Astrocyte (in vitro differentiated cells and primary cell): ENCODE measurements at regions not wholly inside any gene's neighbourhood (a gene's known extent, or its start where the extent isn't known, plus 50 kb on each side); places are given as distances from the start of the nearest gene placed in this dataset.

Experiments
- CTCF ChIP-seq: IDR thresholded peaks from 2 replicates; pipeline ENCODE4 v1.5.1; 2011; ENCODE audit warnings: low read depth, mild to moderate bottlenecking, inconsistent platforms, low read length, moderate library complexity; ENCODE audit not compliant: insufficient read depth
- EZH2 ChIP-seq: IDR thresholded peaks from 2 replicates; pipeline ENCODE4 v1.6.1; 2012; ENCODE audit warnings: mild to moderate bottlenecking, low read length, inconsistent platforms; ENCODE audit not compliant: insufficient read depth

- TF ChIP-seq CTCF (no peak), EZH2 (no peak)
These were observed 267.4 kb downstream of the PCDH20 start for GRCh38 chr13:61148211-61148610.
